CD4-positive, alpha-beta T cell treated with Interleukin-6 for 4 hours (primary cell): ENCODE measurements at regions not wholly inside any gene's neighbourhood (a gene's known extent, or its start where the extent isn't known, plus 50 kb on each side); places are given as distances from the start of the nearest gene placed in this dataset.
"Not testable (repeated sequence)": the region's sequence is repeated elsewhere in the genome, so short reads cannot be mapped to it uniquely, and the experiment has no call there.

Source experiments
- DNase-seq: peaks from one replicate; pipeline ENCODE4 v3.0.0-alpha.2; 2020; ENCODE audit warnings: mixed read lengths

DNA sequence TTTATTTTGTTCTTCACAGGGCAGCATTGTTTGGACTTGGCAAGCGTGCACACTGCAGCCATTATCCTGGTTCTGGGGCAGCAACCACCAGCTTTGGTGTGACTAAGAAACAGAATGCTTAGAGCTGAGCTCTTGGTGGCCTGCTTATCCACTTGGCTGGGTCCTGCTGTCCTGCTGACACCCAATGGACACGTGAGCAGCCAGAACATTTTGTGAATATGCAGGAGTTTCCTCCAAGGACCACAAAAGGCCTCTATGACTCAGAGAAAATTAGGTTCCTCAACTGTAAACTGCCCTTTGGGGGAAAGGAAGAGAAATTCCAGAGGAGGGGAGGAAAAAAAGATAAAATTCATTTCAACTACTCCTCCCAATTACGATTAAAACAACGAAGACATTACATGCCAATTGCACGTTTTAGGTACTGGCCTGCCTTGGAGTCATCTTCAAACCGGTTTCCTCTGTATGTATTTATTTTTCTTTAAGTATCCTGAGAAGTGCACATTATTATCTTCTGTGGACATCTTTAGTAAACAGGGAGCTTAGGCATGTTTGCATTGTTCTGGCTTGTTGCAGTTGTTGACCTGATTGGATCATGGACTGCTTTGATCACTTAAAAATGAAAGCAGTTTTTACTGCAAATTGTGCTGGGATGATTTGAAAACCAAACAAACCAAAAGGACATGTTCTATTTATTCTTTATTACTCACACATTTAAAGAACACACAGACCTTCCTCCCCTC, 82.3 kb upstream of the TLE4 start:
- DNase-seq: no peak

DNA sequence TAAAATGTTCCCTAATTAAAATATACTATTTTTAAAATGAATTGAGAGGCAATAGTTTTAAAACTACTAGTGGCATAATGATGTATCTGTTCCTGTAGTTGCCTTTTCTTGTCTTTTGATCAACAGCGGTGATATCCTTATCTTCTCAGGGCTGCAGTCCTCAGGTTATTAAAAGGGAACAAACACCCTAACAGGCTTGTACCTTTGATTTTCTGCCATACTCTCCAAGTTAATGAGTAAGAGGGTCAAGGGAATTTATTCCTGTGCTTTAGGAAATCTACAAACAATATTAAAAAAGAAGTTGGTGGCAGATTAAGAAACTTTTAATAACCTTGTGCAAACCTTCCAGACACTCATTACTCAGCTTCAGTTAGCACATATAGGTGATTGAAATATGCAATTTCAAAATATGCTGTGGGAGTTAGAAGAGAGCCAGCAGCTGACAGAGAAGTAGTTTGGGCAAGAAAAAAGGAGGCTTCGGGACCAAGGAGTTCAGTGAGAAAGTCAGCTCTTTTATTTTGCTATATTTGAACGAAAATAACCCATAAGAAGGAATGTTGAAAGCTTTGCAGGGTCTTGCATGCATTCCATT, 81.0 kb upstream of the TLE4 start:
- DNase-seq: no peak

DNA sequence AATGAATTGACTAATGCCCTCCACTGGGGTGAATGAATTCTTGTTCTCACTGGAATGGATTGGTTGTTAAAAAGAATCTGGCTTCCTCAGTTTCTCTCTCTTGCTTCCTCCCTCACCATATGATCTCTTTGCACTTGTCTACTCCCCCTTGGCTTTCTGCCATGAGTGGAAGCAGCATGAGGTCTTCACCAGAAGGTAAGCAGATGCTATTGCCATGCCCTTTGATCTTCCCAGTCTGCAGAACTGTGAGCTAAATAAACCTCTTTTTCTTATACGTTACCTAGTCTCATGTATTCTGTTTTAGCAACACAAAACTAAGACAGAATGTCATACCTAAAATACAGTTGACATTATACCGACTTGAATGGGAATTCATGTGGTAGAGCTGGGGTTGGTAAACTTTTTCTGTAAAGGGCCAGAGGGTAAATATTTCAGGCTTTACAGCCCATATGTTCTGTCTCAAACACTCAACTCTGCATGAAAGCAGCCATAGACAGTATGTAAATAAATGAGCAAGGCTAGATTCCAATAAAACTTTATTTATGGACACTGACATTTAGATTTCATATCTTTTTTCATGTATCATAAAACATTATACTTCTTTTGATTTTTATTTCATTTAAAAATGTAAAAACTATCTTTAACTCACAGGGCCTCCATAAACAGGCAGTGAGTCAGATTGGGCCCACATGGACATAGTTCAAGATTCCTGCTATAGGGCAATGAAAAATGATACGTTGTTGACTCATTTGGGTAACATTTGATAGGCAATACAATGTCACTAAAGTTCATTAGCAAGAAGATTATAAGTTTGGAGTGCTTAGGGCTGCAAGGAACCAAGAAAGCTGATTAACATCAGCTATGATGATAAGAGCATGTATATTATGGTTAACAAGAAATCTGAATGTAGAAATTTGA, 79.4 kb upstream of the TLE4 start:
- no peak for DNase-seq

DNA sequence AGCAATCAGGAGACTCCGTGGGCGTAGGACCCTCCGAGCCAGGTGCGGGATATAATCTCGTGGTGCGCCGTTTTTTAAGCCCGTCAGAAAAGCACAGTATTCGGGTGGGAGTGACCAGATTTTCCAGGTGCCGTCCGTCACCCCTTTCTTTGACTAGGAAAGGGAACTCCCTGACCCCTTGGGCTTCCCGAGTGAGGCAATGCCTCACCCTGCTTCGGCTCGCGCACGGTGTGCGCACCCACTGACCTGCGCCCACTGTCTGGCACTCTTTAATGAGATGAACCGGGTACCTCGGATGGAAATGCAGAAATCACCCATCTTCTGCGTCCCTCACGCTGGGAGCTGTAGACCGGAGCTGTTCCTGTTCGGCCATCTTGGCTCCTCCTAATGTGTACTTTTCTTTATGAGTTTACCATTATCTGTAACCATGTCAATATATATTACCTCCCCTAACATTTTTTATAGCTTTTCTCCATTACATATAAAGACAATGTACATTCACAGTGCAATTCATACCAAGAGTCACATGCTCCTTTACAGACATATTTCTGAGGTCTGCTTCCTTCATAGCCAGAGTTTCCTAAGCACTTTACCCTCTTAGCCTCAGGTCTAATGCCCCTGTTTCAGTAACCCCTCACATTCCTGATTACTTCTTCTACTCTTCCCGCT, 71.4 kb upstream of the TLE4 start:
- not testable (repeated sequence) for DNase-seq

DNA sequence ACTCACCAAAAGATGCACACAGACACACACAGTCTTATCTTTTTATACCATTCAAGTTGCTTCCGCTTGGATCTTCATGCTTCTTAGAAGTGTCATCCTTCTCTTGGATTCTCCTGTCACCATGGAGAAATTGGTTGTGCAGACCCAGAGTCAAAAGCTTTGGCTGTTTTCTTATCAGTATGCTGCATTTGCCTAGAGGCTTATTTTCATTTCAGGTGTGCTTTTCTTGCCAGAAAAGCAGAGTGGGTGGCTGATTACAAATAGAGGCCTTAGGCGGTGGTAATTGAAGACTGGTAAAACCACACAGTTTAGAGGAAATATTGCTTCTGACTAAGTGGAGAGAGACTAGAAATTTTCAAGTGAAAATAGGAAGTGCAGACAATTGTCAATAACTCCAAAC, 70.2 kb upstream of the TLE4 start:
- no peak for DNase-seq

DNA sequence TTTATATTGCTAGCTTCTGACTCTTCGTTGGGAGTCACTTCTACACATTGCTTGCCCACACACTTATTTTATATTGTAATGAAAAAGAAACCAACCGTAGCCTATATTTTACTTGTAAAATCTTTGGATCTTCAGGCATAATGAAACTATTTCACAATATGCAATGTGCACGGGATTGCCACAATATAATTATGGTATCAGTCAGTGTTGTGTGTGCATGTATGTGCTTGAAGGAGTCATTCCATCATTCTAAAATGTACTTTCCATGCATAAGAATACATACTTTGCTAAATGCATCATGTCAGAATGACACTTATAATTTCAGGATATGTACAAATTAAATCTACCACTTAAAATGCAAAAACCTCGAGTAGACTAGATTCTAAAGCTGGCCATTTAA, 64.0 kb upstream of the TLE4 start:
- no peak for DNase-seq

DNA sequence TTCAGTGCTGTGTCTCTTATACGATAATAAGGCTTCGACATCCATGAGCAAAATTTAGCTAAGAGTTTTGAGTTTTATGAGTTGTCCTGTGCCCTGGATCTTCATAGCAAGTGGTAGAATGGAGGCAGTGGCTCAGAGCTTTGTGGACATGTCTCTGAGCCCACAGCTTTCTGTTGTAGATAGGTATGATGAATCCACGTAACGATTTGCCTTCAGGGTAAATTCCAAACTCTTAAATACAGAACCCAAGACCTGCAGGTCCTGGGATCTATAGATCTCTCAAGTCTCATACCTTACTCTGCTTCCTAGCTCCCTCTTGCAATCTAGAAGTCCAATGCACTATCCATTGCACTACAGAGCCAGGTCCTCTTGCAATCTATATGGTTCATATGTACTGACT, 59.5 kb upstream of the TLE4 start:
- DNase-seq: no peak
